Keratinocyte (primary cell): ENCODE measurements at regions not wholly inside any gene's neighbourhood (a gene's known extent, or its start where the extent isn't known, plus 50 kb on each side); places are given as distances from the start of the nearest gene placed in this dataset.

ENCODE experiments used
- DNase-seq: peaks from one replicate; pipeline ENCODE4 v3.0.0-alpha.2; 2011; ENCODE audit warnings: low read depth, missing footprints, low spot score
- FAIRE-seq: peaks from 2 replicates; lab custom pipeline; 2011; peaks lifted over from hg19 to GRCh38; lab: Jason Lieb, UNC
- H2AFZ ChIP-seq: 2 replicates; pipeline ENCODE4 v1.6.0; 2012; ENCODE audit warnings: low read length, control low read depth, inconsistent platforms; ENCODE audit not compliant: control insufficient read depth
- H3K27ac ChIP-seq: 2 replicates; pipeline ENCODE4 v1.5.1; 2011; ENCODE audit warnings: low read length; ENCODE audit not compliant: control insufficient read depth, insufficient read depth
- H3K27me3 ChIP-seq: 3 replicates; pipeline ENCODE4 v1.6.0; 2011; ENCODE audit warnings: low read length; ENCODE audit not compliant: control insufficient read depth, insufficient read depth; ENCODE audit errors: extremely low read depth
- H3K36me3 ChIP-seq, 2 experiments: 2 replicates in 1 of 2; 3 replicates in 1 of 2; pipeline ENCODE4 v1.5.1; 2011; ENCODE audit warnings: low read length in 2 of 2, mild to moderate bottlenecking in 1 of 2; ENCODE audit not compliant: control insufficient read depth in 2 of 2, insufficient read depth in 2 of 2; ENCODE audit errors: extremely low read depth in 1 of 2
- H3K4me1 ChIP-seq: 3 replicates; pipeline ENCODE4 v1.5.1; 2011; ENCODE audit warnings: low read length; ENCODE audit not compliant: control insufficient read depth, insufficient read depth; ENCODE audit errors: extremely low read depth
- H3K4me2 ChIP-seq: 3 replicates; pipeline ENCODE4 v1.6.0; 2011; ENCODE audit warnings: low read depth, low read length; ENCODE audit not compliant: control insufficient read depth, insufficient read depth; ENCODE audit errors: extremely low read depth
- H3K4me3 ChIP-seq, 3 experiments: fragments of 200-600 bp in 1 of 3; sonication (generic) in 1 of 3; 2 replicates in 2 of 3; 3 replicates in 1 of 3; pipeline ENCODE4 v1.5.1; 2011 to 2016; ENCODE audit warnings: low read length in 3 of 3, mild to moderate bottlenecking in 3 of 3, control low read depth in 2 of 3, inconsistent platforms in 1 of 3, low read depth in 1 of 3, mixed read lengths in 1 of 3, mixed run types in 1 of 3, moderate library complexity in 1 of 3; ENCODE audit not compliant: control insufficient read depth in 2 of 3, insufficient read depth in 2 of 3; ENCODE audit errors: extremely low read depth in 1 of 3
- H3K79me2 ChIP-seq: 2 replicates; pipeline ENCODE4 v1.6.0; 2012; ENCODE audit warnings: low read length; ENCODE audit not compliant: control insufficient read depth, insufficient read depth
- H3K9ac ChIP-seq: 3 replicates; pipeline ENCODE4 v1.6.0; 2011; ENCODE audit warnings: low read length; ENCODE audit not compliant: control insufficient read depth, insufficient read depth; ENCODE audit errors: extremely low read depth
- H3K9me1 ChIP-seq: 3 replicates; pipeline ENCODE4 v1.6.0; 2011; ENCODE audit warnings: low read length; ENCODE audit not compliant: control insufficient read depth, insufficient read depth; ENCODE audit errors: extremely low read depth
- H3K9me3 ChIP-seq: 2 replicates; pipeline ENCODE4 v1.5.1; 2012; ENCODE audit warnings: low read depth, low read length; ENCODE audit not compliant: control insufficient read depth
- H4K20me1 ChIP-seq: 3 replicates; pipeline ENCODE4 v1.6.0; 2011; ENCODE audit warnings: low read length; ENCODE audit not compliant: control insufficient read depth, insufficient read depth; ENCODE audit errors: extremely low read depth
- CTCF ChIP-seq, 3 experiments: IDR thresholded peaks in 1 of 3; conservative IDR thresholded peaks in 1 of 3; optimal IDR thresholded peaks in 1 of 3; 2 replicates in 2 of 3; 3 replicates in 1 of 3; pipeline versions ENCODE3 to v1.5.1; 2011; ENCODE audit warnings: low read length in 3 of 3, mild to moderate bottlenecking in 3 of 3, moderate library complexity in 2 of 3, control low read depth in 1 of 3, inconsistent platforms in 1 of 3; ENCODE audit not compliant: insufficient read depth in 2 of 3; ENCODE audit errors: extremely low read depth in 1 of 3
- EZH2 ChIP-seq: IDR thresholded peaks from one replicate; pipeline ENCODE4 v1.6.1; 2012; ENCODE audit warnings: inconsistent platforms, mild to moderate bottlenecking, low read length, moderate library complexity
- dilution Hi-C: fragments of 300-500 bp; cut with MboI; formaldehyde crosslinking; loops from one replicate; pipeline ENCODE4 v1.7.0; 2020; ENCODE audit warnings: low sequenced_read_pairs; ENCODE audit not compliant: extremely low pct_ligation_motif_present

DNA sequence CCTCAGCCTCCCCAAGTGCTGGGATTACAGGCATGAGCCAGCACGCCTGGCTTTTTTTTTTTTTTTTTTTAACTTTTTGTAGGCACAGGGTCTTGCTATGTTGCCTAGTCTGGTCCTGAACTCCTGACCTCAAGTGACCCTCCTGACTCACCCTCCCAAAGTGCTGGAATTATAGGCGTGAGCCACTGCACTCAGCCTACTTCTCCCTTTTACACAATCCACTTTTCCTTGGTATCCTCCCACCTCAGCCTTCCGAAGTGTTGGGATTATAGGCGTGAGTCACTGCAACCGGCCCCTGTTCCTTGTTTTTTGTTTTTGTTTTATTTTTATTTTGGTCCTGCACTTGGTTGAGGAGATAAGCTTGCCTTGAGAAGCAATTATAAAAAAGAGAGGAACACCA is 75.9 kb upstream of the KMT2C start:
- no peaks in the 10 kb centered on the region for H3K4me1 ChIP-seq
- H3K4me3 ChIP-seq = no peak overlapping the region
- FAIRE-seq = no peak
- H2AFZ ChIP-seq = no peak overlapping the region
- no peaks in the 10 kb centered on the region for H3K9me1 ChIP-seq
- TF ChIP-seq CTCF (optimal IDR thresholded peaks at IDR 0.05 in 1 of 3, IDR thresholded peaks at IDR 0.05 in 1 of 3, conservative IDR thresholded peaks at IDR 0.05 in 1 of 3; ENCODE audit: extremely low read depth in 1 of 3, insufficient read depth in 2 of 3, low read length in 3 of 3) = no peak
- no peak for TF ChIP-seq EZH2
- H3K9ac ChIP-seq = no peak overlapping the region
- no peak for DNase-seq
- H3K27ac ChIP-seq = no peak overlapping the region
- H3K4me2 ChIP-seq = no peak overlapping the region
- no peaks in the 10 kb centered on the region for H4K20me1 ChIP-seq
- no peaks in the 10 kb centered on the region for H3K9me3 ChIP-seq
- dilution Hi-C loops = no loop called here
- H3K36me3 ChIP-seq = no peaks in the 10 kb centered on the region
- H3K27me3 ChIP-seq = no peaks in the 10 kb centered on the region
- no peaks in the 10 kb centered on the region for H3K79me2 ChIP-seq

DNA sequence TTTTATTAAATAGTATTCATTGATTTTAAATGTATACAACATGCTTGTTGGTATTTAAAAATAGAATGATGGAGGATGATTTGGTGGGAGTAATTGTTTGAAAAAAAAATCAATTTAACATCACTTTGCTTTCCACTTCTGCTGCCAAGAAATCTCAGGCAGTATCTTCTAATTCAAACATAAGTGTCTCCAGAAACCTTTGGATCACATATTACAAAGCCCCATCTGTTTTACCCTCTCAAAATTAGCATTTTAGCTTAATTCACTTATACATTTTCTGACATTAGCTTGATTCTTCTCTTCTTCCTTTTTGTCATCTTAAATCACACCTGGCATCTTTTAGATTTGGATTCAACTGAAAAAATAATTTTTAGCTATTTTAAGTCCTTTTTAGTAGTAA is 72.9 kb upstream of the KMT2C start:
- no peak for FAIRE-seq
- no peaks in the 10 kb centered on the region for H3K9me3 ChIP-seq
- no peaks in the 10 kb centered on the region for H4K20me1 ChIP-seq
- dilution Hi-C loops = no loop called here
- H3K4me2 ChIP-seq = no peak overlapping the region
- no peaks in the 10 kb centered on the region for H3K36me3 ChIP-seq
- no peak overlapping the region for H3K4me3 ChIP-seq
- no peak overlapping the region for H3K9ac ChIP-seq
- no peaks in the 10 kb centered on the region for H3K27me3 ChIP-seq
- no peak overlapping the region for H2AFZ ChIP-seq
- TF ChIP-seq CTCF (optimal IDR thresholded peaks at IDR 0.05 in 1 of 3, IDR thresholded peaks at IDR 0.05 in 1 of 3, conservative IDR thresholded peaks at IDR 0.05 in 1 of 3; ENCODE audit: extremely low read depth in 1 of 3, insufficient read depth in 2 of 3, low read length in 3 of 3) (no peak), EZH2 (no peak)
- H3K4me1 ChIP-seq = no peaks in the 10 kb centered on the region
- no peak overlapping the region for H3K27ac ChIP-seq
- no peaks in the 10 kb centered on the region for H3K79me2 ChIP-seq
- no peak for DNase-seq
- no peaks in the 10 kb centered on the region for H3K9me1 ChIP-seq
